Smooth muscle cell (in vitro differentiated cells): ENCODE measurements at regions not wholly inside any gene's neighbourhood (a gene's known extent, or its start where the extent isn't known, plus 50 kb on each side); places are given as distances from the start of the nearest gene placed in this dataset.

ENCODE experiments used
- DNase-seq: peaks from one replicate; lab custom pipeline; 2025; ENCODE audit not compliant: unreplicated experiment; lab: John Stamatoyannopoulos, UW
- H2AFZ ChIP-seq: fragments of 200-600 bp; sonication (generic); 2 replicates; pipeline ENCODE4 v1.6.0; 2016; ENCODE audit warnings: antibody characterized with exemption, low read depth, mild to moderate bottlenecking
- H3F3A ChIP-seq: fragments of 200-600 bp; sonication (generic); 2 replicates; pipeline ENCODE4 v1.6.0; 2017; ENCODE audit warnings: antibody characterized with exemption, low read depth
- H3K27ac ChIP-seq: fragments of 200-600 bp; sonication (generic); 2 replicates; pipeline ENCODE4 v1.5.1; 2016; ENCODE audit warnings: low read depth, mild to moderate bottlenecking
- H3K27me3 ChIP-seq: fragments of 200-600 bp; sonication (generic); 2 replicates; pipeline ENCODE4 v1.6.1; 2016; ENCODE audit warnings: low read depth, mild to moderate bottlenecking
- H3K36me3 ChIP-seq: fragments of 200-600 bp; sonication (generic); 2 replicates; pipeline ENCODE4 v1.5.1; 2016; ENCODE audit warnings: low read depth
- H3K4me1 ChIP-seq: fragments of 200-600 bp; sonication (generic); 2 replicates; pipeline ENCODE4 v1.5.1; 2016; ENCODE audit warnings: low read depth
- H3K4me2 ChIP-seq: fragments of 200-600 bp; sonication (generic); 2 replicates; pipeline ENCODE4 v1.6.0; 2016; ENCODE audit warnings: mild to moderate bottlenecking
- H3K4me3 ChIP-seq: fragments of 200-600 bp; sonication (generic); 2 replicates; pipeline ENCODE4 v1.5.1; 2016; ENCODE audit warnings: mild to moderate bottlenecking
- H3K79me2 ChIP-seq: fragments of 200-600 bp; sonication (generic); 2 replicates; pipeline ENCODE4 v1.6.0; 2016; ENCODE audit warnings: low read depth, mild to moderate bottlenecking
- H3K9ac ChIP-seq: fragments of 200-600 bp; sonication (generic); 2 replicates; pipeline ENCODE4 v1.6.0; 2016; ENCODE audit warnings: low read depth
- H3K9me3 ChIP-seq: fragments of 200-600 bp; sonication (generic); replicated peaks from 2 replicates; pipeline ENCODE4 v1.5.1; 2016; ENCODE audit warnings: low read depth
- H4K20me1 ChIP-seq: fragments of 200-600 bp; sonication (generic); 2 replicates; pipeline ENCODE4 v1.6.0; 2016; ENCODE audit warnings: low read depth
- WGBS: methylation state at CpG from one replicate; pipeline ENCODE4 v1.1.7; 2016; ENCODE audit warnings: low lambda C conversion rate; 5-methylcytosine and 5-hydroxymethylcytosine counted together
- TF ChIP-seq, protein P1 (sequence below): fragments of 200-600 bp; sonication (generic); IDR thresholded peaks from 2 replicates; pipeline ENCODE4 v1.5.1; 2017; ENCODE audit warnings: borderline replicate concordance, mild to moderate bottlenecking, antibody characterized with exemption; ENCODE audit not compliant: insufficient read depth, poor library complexity, severe bottlenecking

DNA sequence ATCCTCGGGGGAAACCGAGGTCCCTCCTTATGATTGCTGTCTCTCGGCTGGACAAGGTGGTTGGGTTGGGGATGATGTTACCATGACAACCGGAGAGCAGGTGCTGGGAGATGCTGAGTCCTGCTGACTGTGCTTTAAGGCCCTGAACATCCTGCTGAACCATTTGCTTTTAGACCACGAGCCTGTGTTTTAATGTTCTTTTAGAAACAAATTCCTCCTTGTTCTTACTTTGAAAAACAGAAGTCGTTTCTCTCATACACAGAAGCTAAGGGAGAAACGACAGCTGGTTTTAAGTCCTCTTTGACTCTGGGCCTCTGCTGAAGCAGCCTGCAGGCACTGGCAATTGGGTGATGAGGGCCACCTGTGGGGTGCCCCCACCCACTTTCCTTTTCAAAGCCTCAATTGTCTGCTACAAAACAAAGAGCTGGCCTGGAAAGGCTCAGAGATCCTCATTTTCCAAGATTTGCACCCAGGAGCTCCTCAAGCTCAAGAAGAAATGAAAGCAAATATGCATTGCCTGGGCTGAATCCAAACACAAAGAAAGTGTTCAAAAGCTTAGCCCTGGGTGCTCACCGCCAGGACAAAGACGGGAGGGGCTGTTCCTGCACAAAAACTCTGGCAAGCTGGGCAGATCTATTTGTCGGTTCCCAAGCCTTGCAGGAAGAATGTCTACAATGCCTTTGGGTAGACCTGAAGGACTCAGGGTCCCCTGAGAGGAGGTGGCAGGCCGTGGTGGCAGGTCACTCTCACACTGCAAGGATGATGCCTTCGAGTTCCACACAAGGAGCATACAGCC, 90.0 kb upstream of the CLMN start:
- Histone ChIP-seq H3K9me3 (no peaks in the 10 kb centered on the region), H3K4me3 (no peak overlapping the region), H3K27me3 (peaks cover 13% of the 10 kb centered on the region), H2AFZ (no peak overlapping the region), H3F3A (no peaks in the 10 kb centered on the region), H4K20me1 (no peaks in the 10 kb centered on the region), H3K9ac (no peak overlapping the region), H3K79me2 (no peaks in the 10 kb centered on the region), H3K4me1 (no peaks in the 10 kb centered on the region), H3K4me2 (no peak overlapping the region), H3K36me3 (no peaks in the 10 kb centered on the region), H3K27ac (no peak overlapping the region)
- TF ChIP-seq, protein P1, sequence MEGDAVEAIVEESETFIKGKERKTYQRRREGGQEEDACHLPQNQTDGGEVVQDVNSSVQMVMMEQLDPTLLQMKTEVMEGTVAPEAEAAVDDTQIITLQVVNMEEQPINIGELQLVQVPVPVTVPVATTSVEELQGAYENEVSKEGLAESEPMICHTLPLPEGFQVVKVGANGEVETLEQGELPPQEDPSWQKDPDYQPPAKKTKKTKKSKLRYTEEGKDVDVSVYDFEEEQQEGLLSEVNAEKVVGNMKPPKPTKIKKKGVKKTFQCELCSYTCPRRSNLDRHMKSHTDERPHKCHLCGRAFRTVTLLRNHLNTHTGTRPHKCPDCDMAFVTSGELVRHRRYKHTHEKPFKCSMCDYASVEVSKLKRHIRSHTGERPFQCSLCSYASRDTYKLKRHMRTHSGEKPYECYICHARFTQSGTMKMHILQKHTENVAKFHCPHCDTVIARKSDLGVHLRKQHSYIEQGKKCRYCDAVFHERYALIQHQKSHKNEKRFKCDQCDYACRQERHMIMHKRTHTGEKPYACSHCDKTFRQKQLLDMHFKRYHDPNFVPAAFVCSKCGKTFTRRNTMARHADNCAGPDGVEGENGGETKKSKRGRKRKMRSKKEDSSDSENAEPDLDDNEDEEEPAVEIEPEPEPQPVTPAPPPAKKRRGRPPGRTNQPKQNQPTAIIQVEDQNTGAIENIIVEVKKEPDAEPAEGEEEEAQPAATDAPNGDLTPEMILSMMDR: no peak
- WGBS: 88% methylated on average over 12 of the region's 12 CpGs
- DNase-seq: no peak

DNA sequence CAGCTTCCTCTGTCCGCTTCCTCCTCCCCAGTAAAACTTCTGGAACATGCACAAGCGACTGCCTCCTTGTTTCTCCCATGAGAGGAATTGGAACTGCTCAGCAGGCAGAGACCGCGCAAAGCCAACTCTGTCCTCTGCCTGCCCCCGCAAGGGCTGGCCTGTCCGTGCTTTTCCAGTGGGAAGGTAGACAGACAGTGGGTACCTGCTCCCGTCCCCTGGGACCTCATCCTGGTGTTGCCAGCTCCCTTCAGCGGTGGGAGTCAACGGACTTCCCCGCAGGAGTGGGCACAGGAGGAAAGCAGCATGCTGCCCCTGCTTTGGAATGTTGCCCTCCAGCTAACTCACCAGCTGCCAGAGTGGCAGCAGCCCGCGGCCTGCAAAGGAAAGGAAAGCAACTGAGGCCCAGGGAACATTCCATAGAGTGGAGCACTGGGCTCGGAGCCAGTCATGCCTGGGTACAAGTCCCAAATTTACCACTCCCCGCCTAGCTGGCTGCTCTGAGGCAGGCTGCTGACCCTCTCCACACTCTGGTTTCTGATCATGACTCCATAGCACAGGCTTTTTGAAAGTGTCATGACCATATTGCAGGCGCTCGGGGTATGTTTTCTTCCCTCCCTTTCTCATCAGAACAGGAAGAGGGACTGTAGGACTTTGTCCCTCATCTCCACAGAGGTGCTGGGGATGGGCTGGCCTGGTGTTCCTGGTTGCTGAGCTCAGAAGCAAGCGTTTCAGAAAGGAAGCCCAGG, 89.2 kb upstream of the CLMN start:
- H3K4me3 ChIP-seq: no peak overlapping the region
- no peaks in the 10 kb centered on the region for H3K79me2 ChIP-seq
- no peaks in the 10 kb centered on the region for H3K36me3 ChIP-seq
- DNase-seq: no peak
- H3K4me2 ChIP-seq: no peak overlapping the region
- no peaks in the 10 kb centered on the region for H3K9me3 ChIP-seq
- TF ChIP-seq, protein P1: no peak
- H4K20me1 ChIP-seq: no peaks in the 10 kb centered on the region
- peaks cover 13% of the 10 kb centered on the region for H3K27me3 ChIP-seq
- no peaks in the 10 kb centered on the region for H3K4me1 ChIP-seq
- H3F3A ChIP-seq: no peaks in the 10 kb centered on the region
- H3K9ac ChIP-seq: no peak overlapping the region
- no peak overlapping the region for H2AFZ ChIP-seq
- WGBS: 92% methylated on average over 17 of the region's 17 CpGs
- no peak overlapping the region for H3K27ac ChIP-seq

DNA sequence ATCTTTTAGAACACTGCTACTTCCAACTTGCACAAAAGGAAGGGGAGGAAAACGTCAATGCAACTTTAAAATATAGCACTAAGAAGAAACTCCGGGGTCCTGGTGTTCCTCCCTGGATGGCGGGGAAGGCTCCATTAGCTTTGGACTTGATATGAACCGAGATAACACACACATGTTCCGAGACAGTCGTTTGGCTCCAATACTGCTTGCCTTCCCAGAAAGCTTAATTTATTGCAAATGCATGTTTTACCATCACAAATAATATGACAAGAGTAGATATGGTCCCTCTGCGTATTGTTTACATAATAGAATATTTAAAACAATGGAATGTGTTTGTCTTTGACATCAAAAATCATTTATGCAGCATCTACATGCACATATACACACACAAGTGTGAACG, 87.6 kb upstream of the CLMN start:
- WGBS: 86% methylated on average over 8 of the region's 8 CpGs

More for the DNA sequence above, 87.6 kb upstream of the CLMN start:
- no peaks in the 10 kb centered on the region for H3K36me3 ChIP-seq
- peaks cover 13% of the 10 kb centered on the region for H3K27me3 ChIP-seq
- no peak overlapping the region for H3K4me3 ChIP-seq
- no peaks in the 10 kb centered on the region for H3F3A ChIP-seq
- H3K9ac ChIP-seq: no peak overlapping the region
- no peaks in the 10 kb centered on the region for H3K79me2 ChIP-seq
- no peaks in the 10 kb centered on the region for H4K20me1 ChIP-seq
- no peak for DNase-seq
- TF ChIP-seq, protein P1: no peak
- H2AFZ ChIP-seq: no peak overlapping the region
- no peak overlapping the region for H3K27ac ChIP-seq
- no peaks in the 10 kb centered on the region for H3K4me1 ChIP-seq
- H3K4me2 ChIP-seq: no peak overlapping the region
- no peaks in the 10 kb centered on the region for H3K9me3 ChIP-seq
